IPS-20b (cell line): ENCODE measurements at regions not wholly inside any gene's neighbourhood (a gene's known extent, or its start where the extent isn't known, plus 50 kb on each side); places are given as distances from the start of the nearest gene placed in this dataset.
"Not testable (repeated sequence)": the region's sequence is repeated elsewhere in the genome, so short reads cannot be mapped to it uniquely, and the experiment has no call there.

Experiments
- H3K27ac ChIP-seq: one replicate; pipeline ENCODE4 v1.5.1; 2013; ENCODE audit warnings: low read length
- H3K27me3 ChIP-seq: 2 replicates; pipeline ENCODE4 v1.6.1; 2013; ENCODE audit warnings: mild to moderate bottlenecking, low read length, inconsistent platforms; ENCODE audit not compliant: insufficient read depth
- H3K36me3 ChIP-seq: 2 replicates; pipeline ENCODE4 v1.6.1; 2013; ENCODE audit warnings: low read depth, mild to moderate bottlenecking, inconsistent platforms, low read length, moderate library complexity; ENCODE audit not compliant: insufficient read depth
- H3K4me1 ChIP-seq: 2 replicates; pipeline ENCODE4 v1.6.1; 2013; ENCODE audit warnings: mild to moderate bottlenecking, control low read depth, inconsistent platforms, low read length, moderate library complexity; ENCODE audit not compliant: insufficient read depth
- H3K4me3 ChIP-seq: 2 replicates; pipeline ENCODE4 v1.5.1; 2013; ENCODE audit warnings: mild to moderate bottlenecking, low read length, inconsistent platforms
- H3K9ac ChIP-seq: 2 replicates; pipeline ENCODE4 v1.6.1; 2013; ENCODE audit warnings: low read depth, mild to moderate bottlenecking, inconsistent platforms, low read length, moderate library complexity
- H3K9me3 ChIP-seq: 2 replicates; pipeline ENCODE4 v1.6.1; 2013; ENCODE audit warnings: mild to moderate bottlenecking, low read depth, low read length, inconsistent platforms; ENCODE audit not compliant: insufficient read depth

DNA sequence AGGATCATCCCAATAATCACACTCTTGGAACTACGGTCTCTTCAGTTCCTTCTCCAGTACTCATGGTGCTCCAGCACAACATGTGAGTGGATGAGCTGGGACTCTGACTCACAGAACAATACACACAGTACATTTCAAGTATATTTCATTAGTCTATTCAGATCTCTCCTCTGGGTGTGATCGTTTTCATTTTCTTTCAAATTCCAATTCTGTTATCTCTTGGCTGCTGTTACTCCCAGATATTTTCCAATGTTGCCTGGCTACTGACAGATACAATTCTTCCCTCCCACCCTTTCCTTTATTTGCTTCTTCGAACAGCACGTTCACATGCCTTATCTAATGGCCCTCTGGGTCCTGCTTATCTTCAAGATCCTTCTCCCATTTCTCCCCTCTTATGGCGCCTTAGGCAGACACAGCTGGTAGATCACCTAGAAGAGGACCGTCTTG lies 216.0 kb downstream of the ACKR3 start:
- Histone ChIP-seq H3K4me1 (no peaks in the 10 kb centered on the region), H3K9ac (no peak overlapping the region), H3K4me3 (no peak overlapping the region), H3K36me3 (no peaks in the 10 kb centered on the region), H3K27ac (no peak overlapping the region), H3K9me3 (no peaks in the 10 kb centered on the region; the same call in 1 of the 2 replicates), H3K27me3 (no peaks in the 10 kb centered on the region)

DNA sequence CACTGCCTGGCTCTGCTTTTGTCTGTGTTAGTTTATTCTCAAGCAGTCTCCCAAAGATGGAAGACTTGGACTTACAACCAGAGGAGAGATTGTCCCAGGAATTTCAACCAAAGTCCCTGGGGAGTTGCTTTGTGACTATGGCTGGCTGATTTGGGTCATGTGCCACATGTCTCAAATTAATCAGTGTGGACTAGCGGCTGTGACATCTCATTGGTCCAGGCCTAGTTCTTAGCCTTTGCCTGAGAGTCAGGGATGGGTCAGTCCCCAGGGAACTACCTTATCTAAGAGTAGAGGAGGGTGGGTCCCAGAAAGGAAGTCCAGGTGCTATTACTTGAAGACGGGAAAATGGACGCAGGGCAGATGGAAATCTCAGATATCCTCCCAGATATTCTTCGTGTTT lies 217.1 kb downstream of the ACKR3 start:
- no peak overlapping the region for H3K27ac ChIP-seq
- H3K36me3 ChIP-seq: no peaks in the 10 kb centered on the region
- no peaks in the 10 kb centered on the region for H3K27me3 ChIP-seq

DNA sequence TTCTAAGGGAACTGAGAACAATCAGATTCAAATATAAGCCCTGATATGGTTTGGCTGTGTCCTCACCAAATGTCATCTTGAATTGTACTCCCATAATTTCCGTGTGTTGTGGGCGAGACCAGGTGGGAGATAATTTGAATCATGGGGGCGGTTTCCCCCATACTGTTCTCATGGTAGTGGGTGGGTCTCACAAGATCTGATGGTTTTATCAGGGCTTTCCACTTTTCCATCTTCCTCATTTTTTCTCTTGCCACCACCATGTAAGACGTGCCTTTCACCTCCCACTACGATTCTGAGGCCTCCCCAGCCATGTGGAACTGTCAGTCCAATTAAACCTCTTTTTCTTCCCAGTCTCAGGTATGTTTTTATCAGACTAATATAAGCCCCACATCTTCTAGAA lies 217.8 kb downstream of the ACKR3 start:
- not testable (repeated sequence) for H3K9me3 ChIP-seq, H3K4me1 ChIP-seq, H3K36me3 ChIP-seq, H3K27ac ChIP-seq, H3K4me3 ChIP-seq, H3K9ac ChIP-seq, H3K27me3 ChIP-seq

More for the DNA sequence above, 217.1 kb downstream of the ACKR3 start:
- Histone ChIP-seq H3K4me1 (no peaks in the 10 kb centered on the region), H3K4me3 (no peak overlapping the region), H3K9me3 (no peaks in the 10 kb centered on the region; the same call in 1 of the 2 replicates), H3K9ac (no peak overlapping the region)

DNA sequence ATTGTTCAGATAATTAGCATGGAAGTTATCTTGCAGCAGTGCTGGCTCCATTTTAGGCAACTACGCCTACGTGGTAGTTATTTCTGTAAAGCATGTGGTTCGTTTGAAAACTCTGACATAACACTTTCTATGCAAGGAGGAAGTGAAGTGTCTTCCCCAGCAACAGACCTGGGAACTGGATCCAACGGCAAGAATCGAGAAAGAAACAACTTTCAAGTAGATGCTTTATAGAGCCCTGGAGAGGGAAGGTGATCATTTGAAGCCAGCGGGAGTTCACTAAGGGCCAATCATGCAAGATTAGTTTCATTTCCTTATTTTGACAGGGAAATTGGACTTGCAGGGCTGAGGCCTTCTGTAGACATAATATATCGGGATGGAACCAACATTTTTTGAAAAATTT lies 218.3 kb downstream of the ACKR3 start:
- Histone ChIP-seq H3K27ac (no peak overlapping the region), H3K4me3 (no peak overlapping the region), H3K9ac (no peak overlapping the region), H3K4me1 (no peaks in the 10 kb centered on the region), H3K36me3 (no peaks in the 10 kb centered on the region), H3K9me3 (no peaks in the 10 kb centered on the region; the same call in 1 of the 2 replicates), H3K27me3 (peaks cover 3% of the 10 kb centered on the region; the same call in 1 of the 2 replicates)

DNA sequence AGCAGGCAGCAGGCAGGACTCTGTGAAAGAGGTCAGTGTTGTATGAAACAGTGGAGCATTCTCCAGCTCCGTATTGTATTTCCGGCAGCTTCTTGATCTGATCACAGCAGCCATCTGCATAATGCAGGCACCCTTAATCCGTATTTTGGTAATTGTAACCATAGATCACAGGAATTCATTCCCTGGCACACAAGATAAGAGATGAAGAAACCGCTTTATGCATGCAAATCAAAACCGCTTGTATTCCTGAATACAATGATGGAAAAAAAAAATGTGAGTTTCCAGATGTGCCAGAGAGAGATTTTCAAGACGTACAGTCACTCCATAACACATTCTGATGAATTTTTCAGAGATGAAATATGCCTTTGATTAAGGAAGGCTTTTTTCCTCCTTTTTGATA lies 221.3 kb downstream of the ACKR3 start:
- no peaks in the 10 kb centered on the region for H3K9me3 ChIP-seq
- no peak overlapping the region for H3K4me3 ChIP-seq
- H3K9ac ChIP-seq: no peak overlapping the region
- H3K36me3 ChIP-seq: no peaks in the 10 kb centered on the region
- H3K27ac ChIP-seq: no peak overlapping the region
- H3K4me1 ChIP-seq: peaks cover 3% of the 10 kb centered on the region; the same call in 1 of the 2 replicates
- H3K27me3 ChIP-seq: peaks cover 17% of the 10 kb centered on the region

DNA sequence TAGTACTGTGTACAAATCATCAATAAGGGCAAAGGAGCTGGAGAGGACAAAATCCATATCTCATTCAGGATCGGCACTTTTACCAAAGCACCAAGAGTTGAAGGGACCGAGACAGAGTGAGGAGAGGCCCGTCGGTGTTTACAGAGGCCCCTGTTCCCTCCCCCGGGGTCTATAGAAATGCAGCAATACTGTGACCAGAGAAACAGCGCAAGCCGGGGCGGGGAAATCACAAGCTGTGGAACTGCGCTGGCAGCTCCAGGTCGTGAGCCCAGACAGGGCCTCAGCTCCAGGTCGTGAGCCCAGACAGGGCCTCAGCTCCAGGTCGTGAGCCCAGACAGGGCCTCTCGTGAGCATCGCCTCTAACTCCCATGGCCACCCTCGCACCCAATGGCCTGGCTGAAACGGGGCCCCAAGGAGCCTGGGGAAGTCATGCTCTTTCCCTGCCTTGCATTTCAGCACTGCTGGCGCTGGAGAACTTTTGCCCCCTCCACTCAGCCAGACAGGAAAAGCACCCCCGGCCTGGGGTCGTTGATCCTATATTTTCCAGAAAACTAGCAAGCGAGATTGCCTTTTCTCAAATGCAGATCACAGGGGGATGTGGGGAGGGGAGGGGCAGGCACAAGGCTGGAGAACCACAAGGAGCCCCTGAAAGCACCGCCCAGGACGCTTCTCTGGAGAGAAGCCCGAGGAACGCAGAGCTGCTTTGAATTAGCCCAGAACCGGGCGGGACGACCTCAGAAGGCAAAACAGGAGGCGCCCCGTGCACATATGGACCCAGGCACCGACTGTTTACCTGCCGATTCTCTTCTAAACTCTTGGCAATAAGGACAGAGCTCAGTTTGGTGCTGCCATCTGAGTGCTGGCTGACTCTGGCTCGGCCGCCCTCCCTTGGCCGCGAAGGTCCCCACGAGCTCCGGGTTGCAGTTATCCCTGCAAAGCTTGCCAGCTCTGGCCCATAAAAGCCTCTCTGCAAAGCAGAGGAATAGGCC lies 223.7 kb downstream of the ACKR3 start:
- H3K4me1 ChIP-seq: peaks cover 3% of the 10 kb centered on the region; the same call in 1 of the 2 replicates
- no peak overlapping the region for H3K9ac ChIP-seq
- H3K27ac ChIP-seq: no peak overlapping the region
- peaks cover 17% of the 10 kb centered on the region for H3K27me3 ChIP-seq
- H3K4me3 ChIP-seq: no peak overlapping the region
- no peaks in the 10 kb centered on the region for H3K9me3 ChIP-seq
- no peaks in the 10 kb centered on the region for H3K36me3 ChIP-seq

DNA sequence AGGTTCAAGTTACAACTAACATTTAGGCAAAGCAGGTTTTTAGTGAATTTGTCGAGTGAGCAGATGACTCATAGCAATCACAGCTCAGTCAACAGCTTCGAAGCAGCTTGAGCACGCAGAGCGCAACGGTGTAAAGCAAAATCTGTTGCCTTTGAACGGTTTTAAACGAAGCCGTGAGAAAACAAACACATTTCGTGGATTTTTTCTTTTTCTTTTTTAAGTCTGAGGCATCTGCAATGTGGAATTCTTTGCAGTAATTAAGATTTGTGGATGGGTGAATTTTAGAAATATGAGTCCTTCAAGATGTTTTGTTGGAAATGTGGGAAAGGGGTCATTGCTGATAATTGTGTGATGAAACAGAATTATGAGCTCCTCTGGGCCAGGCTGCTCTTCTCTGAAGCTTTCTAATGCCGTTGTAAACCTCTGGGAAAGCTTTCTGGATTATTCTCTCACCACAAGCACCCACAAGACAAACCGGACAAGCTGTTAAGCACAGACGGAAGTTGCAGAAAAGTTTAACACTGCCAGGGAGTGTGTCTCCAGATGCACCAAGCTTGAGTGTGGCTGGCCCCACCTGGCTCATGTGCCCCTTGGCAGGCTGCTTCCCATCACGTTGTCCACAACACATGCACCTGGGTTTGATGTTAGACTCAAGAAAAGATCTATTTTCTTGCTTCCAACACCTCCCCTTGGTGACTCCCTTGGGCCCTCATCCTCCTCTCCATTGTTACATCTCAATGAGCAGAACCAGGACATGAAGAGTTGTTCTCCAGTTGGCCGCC lies 224.7 kb downstream of the ACKR3 start:
- Histone ChIP-seq H3K36me3 (no peaks in the 10 kb centered on the region), H3K9ac (no peak overlapping the region), H3K9me3 (no peaks in the 10 kb centered on the region), H3K4me3 (no peak overlapping the region), H3K4me1 (peaks cover 3% of the 10 kb centered on the region; the same call in 1 of the 2 replicates), H3K27ac (no peak overlapping the region), H3K27me3 (peaks cover 17% of the 10 kb centered on the region)

DNA sequence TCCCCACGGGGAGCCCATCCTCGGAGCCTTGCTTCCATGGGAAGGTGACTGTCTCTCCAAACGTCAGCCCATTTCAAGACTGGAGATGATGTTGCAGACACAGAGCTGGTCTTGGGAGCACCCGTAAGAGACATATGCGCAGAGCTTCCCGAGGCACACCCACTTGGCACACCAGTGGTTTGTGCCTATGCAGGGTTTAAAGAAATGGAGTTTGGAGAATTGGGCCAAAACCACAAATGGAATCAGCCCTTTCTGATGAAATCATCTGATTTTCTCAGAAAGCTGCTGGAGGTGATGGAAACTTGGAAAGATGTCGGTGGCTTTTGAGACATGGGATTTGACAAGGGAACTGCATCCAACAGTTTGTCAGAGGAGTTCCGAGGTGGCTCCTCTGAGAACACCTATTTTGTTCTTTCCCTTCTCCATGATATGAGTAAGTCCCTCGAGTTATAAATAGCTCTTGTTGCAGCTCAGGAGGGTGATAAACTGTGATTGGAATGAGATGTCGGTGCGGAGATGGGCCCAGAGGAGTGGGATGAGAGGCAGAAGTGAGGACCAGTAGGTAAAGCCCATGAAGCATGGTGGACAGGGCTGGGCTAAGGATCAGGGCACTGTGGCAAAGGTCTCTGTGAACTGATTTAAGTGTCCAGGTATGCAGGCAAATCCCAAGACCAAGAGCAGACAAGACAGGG lies 225.7 kb downstream of the ACKR3 start:
- no peaks in the 10 kb centered on the region for H3K9me3 ChIP-seq
- H3K4me1 ChIP-seq: peaks cover 3% of the 10 kb centered on the region; the same call in 1 of the 2 replicates
- H3K9ac ChIP-seq: no peak overlapping the region
- H3K4me3 ChIP-seq: no peak overlapping the region
- peaks cover 17% of the 10 kb centered on the region for H3K27me3 ChIP-seq
- no peaks in the 10 kb centered on the region for H3K36me3 ChIP-seq
- H3K27ac ChIP-seq: no peak overlapping the region

DNA sequence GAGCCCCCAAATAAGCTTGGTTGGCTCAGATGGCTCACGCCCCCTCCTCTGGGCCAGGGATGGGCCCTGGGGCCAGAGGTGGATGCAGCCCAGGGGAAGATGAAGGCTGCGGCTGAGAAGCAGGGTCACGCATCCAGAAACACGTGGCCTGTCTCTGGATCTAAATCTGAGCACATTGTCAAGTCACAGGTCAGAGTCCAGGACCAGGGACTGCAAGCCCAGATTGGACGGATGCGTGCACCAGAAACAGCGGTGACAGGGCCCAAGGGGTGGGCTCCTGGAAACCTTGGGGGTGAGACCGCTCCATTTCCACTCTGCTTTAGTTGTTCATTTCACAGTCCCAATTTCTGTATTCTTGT lies 226.2 kb downstream of the ACKR3 start:
- Histone ChIP-seq H3K27me3 (peaks cover 17% of the 10 kb centered on the region), H3K36me3 (no peaks in the 10 kb centered on the region), H3K9ac (no peak overlapping the region), H3K4me3 (no peak overlapping the region), H3K9me3 (no peaks in the 10 kb centered on the region), H3K4me1 (peaks cover 3% of the 10 kb centered on the region; the same call in 1 of the 2 replicates), H3K27ac (no peak overlapping the region)

DNA sequence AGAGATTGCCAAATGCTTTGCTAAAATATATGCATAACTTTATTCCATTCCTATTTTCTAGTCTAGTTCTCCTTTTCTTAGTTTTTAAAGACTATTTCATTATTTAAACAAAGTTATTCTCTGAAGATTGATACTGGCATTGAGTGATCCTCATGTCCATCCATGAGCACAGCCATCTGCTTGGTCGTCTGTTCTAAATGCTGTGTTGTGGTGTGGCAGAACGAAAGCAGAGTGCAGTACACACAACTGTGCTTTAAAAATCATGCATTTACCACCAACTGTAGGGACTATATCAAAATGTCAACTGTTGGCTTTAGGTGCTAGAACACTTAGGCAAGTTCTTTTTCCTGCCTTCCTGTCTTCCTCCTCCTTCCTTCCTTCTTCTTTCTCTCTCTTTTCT lies 226.6 kb downstream of the ACKR3 start:
- H3K4me3 ChIP-seq: no peak overlapping the region
- H3K36me3 ChIP-seq: no peaks in the 10 kb centered on the region
- no peak overlapping the region for H3K9ac ChIP-seq
- peaks cover 17% of the 10 kb centered on the region for H3K27me3 ChIP-seq
- peaks cover 3% of the 10 kb centered on the region; the same call in 1 of the 2 replicates for H3K4me1 ChIP-seq
- H3K27ac ChIP-seq: no peak overlapping the region
- no peaks in the 10 kb centered on the region for H3K9me3 ChIP-seq

DNA sequence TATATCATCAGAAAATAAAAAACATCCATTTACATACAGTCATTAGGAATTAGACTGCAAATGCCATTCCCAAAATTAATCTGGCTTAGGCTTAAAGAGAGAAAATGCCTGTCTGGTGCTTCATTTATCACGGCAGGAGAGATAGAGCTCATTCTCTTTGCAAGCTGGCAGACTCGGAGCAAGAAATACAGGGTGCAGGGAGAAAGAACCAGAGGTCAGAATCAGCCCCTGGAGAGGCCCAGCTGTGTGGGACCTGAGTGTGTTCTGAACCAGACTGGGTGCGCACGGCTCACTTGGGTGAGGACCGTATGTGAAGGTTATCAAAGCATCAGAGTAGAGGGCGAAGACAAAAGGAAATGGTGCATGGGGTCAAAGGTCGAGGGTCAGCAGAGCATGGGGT lies 227.8 kb downstream of the ACKR3 start:
- Histone ChIP-seq H3K27me3 (peaks cover 15% of the 10 kb centered on the region), H3K4me1 (peaks cover 3% of the 10 kb centered on the region; the same call in 1 of the 2 replicates), H3K9me3 (no peaks in the 10 kb centered on the region), H3K27ac (no peak overlapping the region), H3K36me3 (no peaks in the 10 kb centered on the region), H3K4me3 (no peak overlapping the region), H3K9ac (no peak overlapping the region)
